HG02588 (cell line): ENCODE measurements at regions not wholly inside any gene's neighbourhood (a gene's known extent, or its start where the extent isn't known, plus 50 kb on each side); places are given as distances from the start of the nearest gene placed in this dataset.

Source experiments
- ATAC-seq: cut with Tn5 transposase; IDR thresholded peaks from one replicate; pipeline ENCODE4 v1.9.1; 2021; ENCODE audit warnings: mild to moderate bottlenecking, moderate library complexity; ENCODE audit not compliant: unreplicated experiment

GRCh38 chr22:49160261-49161001 lies 667.2 kb downstream of the BRD1 start:
- no peak for ATAC-seq

GRCh38 chr22:49159711-49160110 lies 668.0 kb downstream of the BRD1 start:
- ATAC-seq: no peak

- ATAC-seq: no peak
Observed at GRCh38 chr22:49158741-49159564, 668.7 kb downstream of the BRD1 start.

GRCh38 chr22:49157529-49158339 lies 669.9 kb downstream of the BRD1 start:
- ATAC-seq: no peak

- ATAC-seq: no peak
Observed at GRCh38 chr22:49156662-49157285, 670.9 kb downstream of the BRD1 start.

GRCh38 chr22:49155770-49156580 lies 671.7 kb downstream of the BRD1 start:
- no peak for ATAC-seq

- ATAC-seq: no peak
Observed at GRCh38 chr22:49155039-49155769, 672.5 kb downstream of the BRD1 start.

- no peak for ATAC-seq
Observed at GRCh38 chr22:49154433-49154832, 673.2 kb downstream of the BRD1 start.

GRCh38 chr22:49153921-49154320 lies 673.8 kb downstream of the BRD1 start:
- ATAC-seq: no peak

GRCh38 chr22:49152939-49153770 lies 674.5 kb downstream of the BRD1 start:
- ATAC-seq: no peak

GRCh38 chr22:49152127-49152938 lies 675.3 kb downstream of the BRD1 start:
- ATAC-seq: no peak

GRCh38 chr22:49151256-49152126 lies 676.2 kb downstream of the BRD1 start:
- no peak for ATAC-seq

GRCh38 chr22:49150801-49151221 lies 676.9 kb downstream of the BRD1 start:
- ATAC-seq: no peak

- no peak for ATAC-seq
Observed at GRCh38 chr22:49149721-49150608, 677.7 kb downstream of the BRD1 start.

- no peak for ATAC-seq
Observed at GRCh38 chr22:49148895-49149418, 678.7 kb downstream of the BRD1 start.
